ENCODE measurements at regions not wholly inside any gene's neighbourhood (a gene's known extent, or its start where the extent isn't known, plus 50 kb on each side); places are given as distances from the start of the nearest gene placed in this dataset.

DNA sequence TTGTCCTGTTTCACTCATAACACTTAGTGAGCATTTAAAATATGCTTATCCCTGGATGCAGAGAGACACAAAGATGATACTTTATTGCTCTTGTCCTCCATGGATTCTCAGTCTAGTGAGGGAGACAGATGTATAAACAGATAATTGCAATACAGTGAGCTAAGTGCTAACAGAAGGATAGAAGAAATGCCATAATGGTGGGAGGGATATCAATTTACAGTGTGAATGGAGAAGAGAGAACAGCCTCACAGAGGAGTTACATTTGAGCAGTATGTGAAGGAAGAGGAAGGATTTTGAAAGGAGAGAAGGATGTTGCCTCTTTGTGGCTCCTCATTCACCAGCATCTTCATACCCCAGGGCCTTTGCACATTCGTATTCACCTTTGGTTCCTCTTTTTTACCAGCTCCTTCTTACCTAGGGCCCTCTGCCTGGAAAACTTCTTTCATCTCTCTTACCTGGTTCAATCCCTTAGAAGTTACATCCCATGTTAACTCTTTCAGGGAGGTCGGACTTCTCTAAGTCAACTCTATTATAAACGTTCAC is 341.7 kb downstream of the PRL start:
- TF ChIP-seq POLR2A (IDR thresholded peaks at IDR 0.05): no peak
- TF ChIP-seq POLR2AphosphoS5 (IDR thresholded peaks at IDR 0.05): no peak
- TF ChIP-seq CTCF (IDR thresholded peaks at IDR 0.05): no peak

Measured in suprapubic skin (tissue), 4 donors.